ENCODE measurements at regions not wholly inside any gene's neighbourhood (a gene's known extent, or its start where the extent isn't known, plus 50 kb on each side); places are given as distances from the start of the nearest gene placed in this dataset.
"Not testable (repeated sequence)": the region's sequence is repeated elsewhere in the genome, so short reads cannot be mapped to it uniquely, and the experiment has no call there.

GRCh38 chr15:20473465-20473864 lies 68.1 kb downstream of the GOLGA6L6 start:
- not testable (repeated sequence) for DNase-seq (ENCODE audit: insufficient read length, low spot score); FAIRE-seq

GRCh38 chr15:20472983-20473382 lies 68.6 kb downstream of the GOLGA6L6 start:
- DNase-seq (ENCODE audit: insufficient read length, low spot score); FAIRE-seq: not testable (repeated sequence)

- DNase-seq (ENCODE audit: insufficient read length, low spot score); FAIRE-seq: not testable (repeated sequence)
Measured at GRCh38 chr15:20470810-20471209, 70.8 kb downstream of the GOLGA6L6 start.

GRCh38 chr15:20441138-20441537 lies 100.5 kb downstream of the GOLGA6L6 start:
- DNase-seq (ENCODE audit: insufficient read length, low spot score); FAIRE-seq: not testable (repeated sequence)

GRCh38 chr15:20440390-20440789 lies 101.2 kb downstream of the GOLGA6L6 start:
- FAIRE-seq; DNase-seq (ENCODE audit: insufficient read length, low spot score): not testable (repeated sequence)

GRCh38 chr15:20439111-20439510 lies 102.5 kb downstream of the GOLGA6L6 start:
- FAIRE-seq; DNase-seq (ENCODE audit: insufficient read length, low spot score): not testable (repeated sequence)

GRCh38 chr15:20438255-20438654 lies 103.3 kb downstream of the GOLGA6L6 start:
- DNase-seq (ENCODE audit: insufficient read length, low spot score); FAIRE-seq: not testable (repeated sequence)

- not testable (repeated sequence) for FAIRE-seq; DNase-seq (ENCODE audit: insufficient read length, low spot score)
Measured at GRCh38 chr15:20433468-20433867, 108.1 kb downstream of the GOLGA6L6 start.

GRCh38 chr15:20430495-20430894 lies 111.1 kb downstream of the GOLGA6L6 start:
- not testable (repeated sequence) for FAIRE-seq; DNase-seq (ENCODE audit: insufficient read length, low spot score)

GRCh38 chr15:20420710-20421109 lies 120.9 kb downstream of the GOLGA6L6 start:
- FAIRE-seq; DNase-seq (ENCODE audit: insufficient read length, low spot score): not testable (repeated sequence)

- FAIRE-seq; DNase-seq (ENCODE audit: insufficient read length, low spot score): not testable (repeated sequence)
Measured at GRCh38 chr15:20416618-20417017, 125.0 kb downstream of the GOLGA6L6 start.

GRCh38 chr15:20409667-20410198 lies 131.9 kb downstream of the GOLGA6L6 start:
- not testable (repeated sequence) for FAIRE-seq

GRCh38 chr15:20409247-20409646 lies 132.4 kb downstream of the GOLGA6L6 start:
- FAIRE-seq (no peak), DNase-seq (ENCODE audit: insufficient read length, low spot score) (no peak)
- TF ChIP-seq CTCF (IDR thresholded peaks at IDR 0.05; ENCODE audit: insufficient read depth, missing control alignments) = no peak

More at GRCh38 chr15:20409667-20410198, 131.9 kb downstream of the GOLGA6L6 start:
- not testable (repeated sequence) for DNase-seq (ENCODE audit: insufficient read length, low spot score)

- TF ChIP-seq CTCF (IDR thresholded peaks at IDR 0.05; ENCODE audit: insufficient read depth, missing control alignments) = no peak
- FAIRE-seq (no peak), DNase-seq (ENCODE audit: insufficient read length, low spot score) (no peak)
Measured at GRCh38 chr15:20407553-20407952, 134.0 kb downstream of the GOLGA6L6 start.

- FAIRE-seq; DNase-seq (ENCODE audit: insufficient read length, low spot score): not testable (repeated sequence)
Measured at GRCh38 chr15:20404571-20404970, 137.0 kb downstream of the GOLGA6L6 start.

- not testable (repeated sequence) for DNase-seq (ENCODE audit: insufficient read length, low spot score); FAIRE-seq
Measured at GRCh38 chr15:20402586-20402985, 139.0 kb downstream of the GOLGA6L6 start.

- DNase-seq (ENCODE audit: insufficient read length, low spot score); FAIRE-seq: not testable (repeated sequence)
Measured at GRCh38 chr15:20401058-20401457, 140.5 kb downstream of the GOLGA6L6 start.

GRCh38 chr15:20398680-20399079 lies 142.9 kb downstream of the GOLGA6L6 start:
- FAIRE-seq; DNase-seq (ENCODE audit: insufficient read length, low spot score): not testable (repeated sequence)

GRCh38 chr15:20388161-20388560 lies 153.4 kb downstream of the GOLGA6L6 start:
- not testable (repeated sequence) for FAIRE-seq; DNase-seq (ENCODE audit: insufficient read length, low spot score)
